ENCODE measurements at regions not wholly inside any gene's neighbourhood (a gene's known extent, or its start where the extent isn't known, plus 50 kb on each side); places are given as distances from the start of the nearest gene placed in this dataset.

DNA sequence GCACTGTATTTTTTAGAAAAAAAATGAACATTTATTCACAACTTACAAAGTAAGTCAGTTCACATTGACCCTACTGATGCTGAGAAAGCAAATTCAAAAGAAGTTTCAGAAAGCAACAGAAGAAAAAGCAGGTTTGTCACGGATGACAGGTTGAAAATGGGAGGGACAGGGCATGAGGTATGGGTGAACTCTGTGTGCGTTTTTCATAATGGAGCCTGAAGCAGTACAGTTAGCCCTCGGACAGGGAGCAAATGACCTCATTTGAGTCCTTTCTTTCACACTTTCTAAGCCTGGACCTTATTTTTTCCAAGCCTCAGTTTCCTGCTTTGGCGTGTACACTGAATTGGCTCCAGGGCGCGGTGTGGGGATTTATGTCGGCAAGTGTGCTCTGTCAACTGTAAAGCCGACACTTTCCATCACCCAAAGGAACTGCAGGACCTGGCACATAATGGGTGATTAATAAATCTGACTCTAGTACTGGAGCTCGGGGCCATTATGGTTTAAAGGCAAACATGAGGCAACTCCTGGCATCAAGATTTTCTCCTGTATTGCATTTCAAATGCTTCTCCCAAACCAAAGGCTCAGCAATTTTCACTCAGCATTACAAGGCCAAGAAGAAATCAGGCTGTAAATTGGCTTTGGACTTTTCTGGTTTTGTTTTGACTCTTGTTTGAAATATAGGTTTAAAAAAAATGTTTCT lies 345.5 kb upstream of the DUSP10 start:
- no peaks in the 10 kb centered on the region for H3K27me3 ChIP-seq (ENCODE audit: control insufficient read depth, insufficient read depth, low read length)
- FAIRE-seq (no peak), DNase-seq (peak in 2 of 5 donors; percentile 42 to 48)
- H3K9ac ChIP-seq (ENCODE audit: low read length in 3 of 3) = no peak overlapping the region
- no peak overlapping the region for H3K27ac ChIP-seq (ENCODE audit: low read depth in 2 of 2, low read length in 2 of 2)
- intact Hi-C loops (cut with DNase I) = no loop called here
- no peaks in the 10 kb centered on the region for H3K36me3 ChIP-seq (ENCODE audit: control insufficient read depth in 2 of 3, insufficient read depth in 3 of 3, low read length in 3 of 3)
- TF ChIP-seq CTCF (IDR thresholded peaks at IDR 0.05; ENCODE audit: borderline replicate concordance, extremely low read depth, insufficient read depth) = no peak
- peak overlapping the region in 2 of 3 donors; percentile 12 to 28 for H3K4me3 ChIP-seq (ENCODE audit: low read length in 3 of 3)
- H3K4me1 ChIP-seq (ENCODE audit: control insufficient read depth in 2 of 3, insufficient read depth in 2 of 3, low read depth in 1 of 3, low read length in 3 of 3) = no peaks in the 10 kb centered on the region
- H3K9me3 ChIP-seq (ENCODE audit: control insufficient read depth in 2 of 3, insufficient read depth in 1 of 3, low read length in 3 of 3) = peaks cover 0 to 2% (median 0%) of the 10 kb centered on the region in 3 donors

DNA sequence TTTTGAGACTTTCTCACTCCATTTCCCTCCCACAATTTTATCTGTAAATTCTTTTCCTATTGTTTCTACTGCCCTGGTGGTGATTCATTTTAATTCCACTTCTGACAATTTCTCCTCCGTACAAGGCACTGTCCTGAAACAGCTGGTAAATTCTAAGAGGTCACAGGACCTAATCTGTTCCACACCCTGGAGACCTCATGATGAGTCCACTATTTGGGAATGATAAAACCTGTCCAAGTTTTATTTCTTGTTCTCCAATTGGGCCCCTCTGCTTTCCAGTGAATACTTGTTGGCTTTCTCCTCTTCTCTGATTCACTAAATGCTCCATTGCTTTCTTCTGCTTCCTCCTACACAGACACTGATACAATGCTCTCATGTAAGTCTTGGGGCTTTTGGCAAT lies 343.1 kb upstream of the DUSP10 start:
- intact Hi-C loops (cut with DNase I) = no loop called here
- H3K27me3 ChIP-seq (ENCODE audit: control insufficient read depth, insufficient read depth, low read length) = no peaks in the 10 kb centered on the region
- TF ChIP-seq CTCF (IDR thresholded peaks at IDR 0.05; ENCODE audit: borderline replicate concordance, extremely low read depth, insufficient read depth) = no peak
- no peak for DNase-seq
- H3K4me1 ChIP-seq (ENCODE audit: control insufficient read depth in 2 of 3, insufficient read depth in 2 of 3, low read depth in 1 of 3, low read length in 3 of 3) = no peaks in the 10 kb centered on the region
- H3K4me3 ChIP-seq (ENCODE audit: low read length in 3 of 3) = no peak overlapping the region
- H3K9me3 ChIP-seq (ENCODE audit: control insufficient read depth in 2 of 3, insufficient read depth in 1 of 3, low read length in 3 of 3) = peaks cover 0 to 2% (median 0%) of the 10 kb centered on the region in 3 donors
- no peak overlapping the region for H3K27ac ChIP-seq (ENCODE audit: low read depth in 2 of 2, low read length in 2 of 2)
- no peak for FAIRE-seq
- H3K9ac ChIP-seq (ENCODE audit: low read length in 3 of 3) = no peak overlapping the region
- no peaks in the 10 kb centered on the region for H3K36me3 ChIP-seq (ENCODE audit: control insufficient read depth in 2 of 3, insufficient read depth in 3 of 3, low read length in 3 of 3)

DNA sequence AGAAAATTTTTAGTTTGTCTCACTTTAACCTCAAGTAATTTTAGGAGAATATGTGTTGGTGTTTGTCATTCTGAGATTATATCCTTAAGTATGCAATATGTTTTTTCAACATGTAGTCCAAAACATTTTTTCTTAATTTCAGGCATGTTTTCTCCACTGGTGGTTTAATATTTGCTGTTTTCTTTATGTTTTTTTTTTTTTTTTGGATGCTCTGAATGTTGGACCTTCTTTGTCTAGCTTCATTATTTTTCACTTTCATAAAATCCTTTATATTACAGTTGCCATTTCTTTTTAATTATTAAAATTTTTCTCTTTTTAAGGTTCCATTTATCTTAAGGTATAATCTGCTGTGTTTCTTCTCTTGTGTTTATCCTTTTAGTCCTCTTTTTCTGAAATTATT lies 342.2 kb upstream of the DUSP10 start:
- FAIRE-seq (peak; percentile 58), DNase-seq (no peak)
- Histone ChIP-seq H3K27ac (ENCODE audit: low read depth in 2 of 2, low read length in 2 of 2) (no peak overlapping the region), H3K9me3 (ENCODE audit: control insufficient read depth in 2 of 3, insufficient read depth in 1 of 3, low read length in 3 of 3) (peaks cover 0 to 2% (median 0%) of the 10 kb centered on the region in 3 donors), H3K9ac (ENCODE audit: low read length in 3 of 3) (no peak overlapping the region), H3K4me3 (ENCODE audit: low read length in 3 of 3) (no peak overlapping the region), H3K4me1 (ENCODE audit: control insufficient read depth in 2 of 3, insufficient read depth in 2 of 3, low read depth in 1 of 3, low read length in 3 of 3) (no peaks in the 10 kb centered on the region), H3K36me3 (ENCODE audit: control insufficient read depth in 2 of 3, insufficient read depth in 3 of 3, low read length in 3 of 3) (no peaks in the 10 kb centered on the region), H3K27me3 (ENCODE audit: control insufficient read depth, insufficient read depth, low read length) (no peaks in the 10 kb centered on the region)
- no peak for TF ChIP-seq CTCF (IDR thresholded peaks at IDR 0.05; ENCODE audit: borderline replicate concordance, extremely low read depth, insufficient read depth)
- intact Hi-C loops (cut with DNase I) = no loop called here

- no peak for TF ChIP-seq CTCF (IDR thresholded peaks at IDR 0.05; ENCODE audit: borderline replicate concordance, extremely low read depth, insufficient read depth)
- intact Hi-C loops (cut with DNase I) = no loop called here
- no peak overlapping the region for H3K9ac ChIP-seq (ENCODE audit: low read length in 3 of 3)
- FAIRE-seq (no peak), DNase-seq (no peak)
- H3K36me3 ChIP-seq (ENCODE audit: control insufficient read depth in 2 of 3, insufficient read depth in 3 of 3, low read length in 3 of 3) = no peaks in the 10 kb centered on the region
- no peak overlapping the region for H3K4me3 ChIP-seq (ENCODE audit: low read length in 3 of 3)
- no peaks in the 10 kb centered on the region for H3K27me3 ChIP-seq (ENCODE audit: control insufficient read depth, insufficient read depth, low read length)
- no peaks in the 10 kb centered on the region for H3K4me1 ChIP-seq (ENCODE audit: control insufficient read depth in 2 of 3, insufficient read depth in 2 of 3, low read depth in 1 of 3, low read length in 3 of 3)
- no peak overlapping the region for H3K27ac ChIP-seq (ENCODE audit: low read depth in 2 of 2, low read length in 2 of 2)
- peaks cover 0 to 2% (median 0%) of the 10 kb centered on the region in 3 donors for H3K9me3 ChIP-seq (ENCODE audit: control insufficient read depth in 2 of 3, insufficient read depth in 1 of 3, low read length in 3 of 3)
Measured at GRCh38 chr1:222081859-222082258, 340.0 kb upstream of the DUSP10 start.
